Tongue (tissue), 1 donor: ENCODE measurements at regions not wholly inside any gene's neighbourhood (a gene's known extent, or its start where the extent isn't known, plus 50 kb on each side); places are given as distances from the start of the nearest gene placed in this dataset.

ENCODE experiments used
- DNase-seq: peaks from one replicate; pipeline ENCODE4 v3.0.0-alpha.2; 2015

DNA sequence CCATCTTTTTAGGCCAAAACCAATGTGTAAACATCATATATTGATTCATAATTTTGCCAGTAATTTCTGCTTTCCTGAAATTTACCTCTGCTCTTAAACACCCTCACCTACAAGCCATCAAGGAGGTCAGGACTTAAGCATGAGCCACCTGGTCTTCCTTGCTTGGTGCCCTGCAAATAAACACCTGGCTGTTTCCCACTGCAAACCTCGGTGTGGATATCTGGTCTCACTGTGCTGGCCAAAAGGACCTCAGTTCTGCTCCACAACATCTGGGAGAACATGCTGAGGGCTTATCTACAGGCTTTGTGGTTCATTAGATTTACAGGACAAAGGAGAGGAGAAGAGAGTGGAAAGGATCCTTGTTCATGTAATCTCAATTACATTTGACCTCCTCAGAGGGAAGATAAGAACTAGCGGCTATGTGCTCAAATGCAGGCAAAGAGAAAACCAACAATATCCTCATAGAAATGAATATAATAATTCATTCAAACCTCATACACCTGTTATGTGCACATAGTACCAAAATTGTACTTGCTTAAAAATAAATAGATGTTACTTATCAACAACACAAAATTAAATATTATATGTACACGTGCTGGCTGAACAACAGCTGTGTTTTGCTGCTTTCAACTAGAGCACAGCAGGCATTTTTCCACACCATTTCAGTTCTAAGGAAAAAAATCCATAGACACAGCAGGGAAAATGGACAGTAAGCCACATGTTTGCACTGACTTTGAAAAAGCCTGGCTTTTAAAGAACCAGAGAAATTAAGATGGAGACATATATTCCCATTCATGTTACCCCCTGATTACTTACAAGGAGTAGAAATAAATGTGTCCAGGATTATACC is 465.1 kb downstream of the LPIN1 start:
- no peak for DNase-seq

DNA sequence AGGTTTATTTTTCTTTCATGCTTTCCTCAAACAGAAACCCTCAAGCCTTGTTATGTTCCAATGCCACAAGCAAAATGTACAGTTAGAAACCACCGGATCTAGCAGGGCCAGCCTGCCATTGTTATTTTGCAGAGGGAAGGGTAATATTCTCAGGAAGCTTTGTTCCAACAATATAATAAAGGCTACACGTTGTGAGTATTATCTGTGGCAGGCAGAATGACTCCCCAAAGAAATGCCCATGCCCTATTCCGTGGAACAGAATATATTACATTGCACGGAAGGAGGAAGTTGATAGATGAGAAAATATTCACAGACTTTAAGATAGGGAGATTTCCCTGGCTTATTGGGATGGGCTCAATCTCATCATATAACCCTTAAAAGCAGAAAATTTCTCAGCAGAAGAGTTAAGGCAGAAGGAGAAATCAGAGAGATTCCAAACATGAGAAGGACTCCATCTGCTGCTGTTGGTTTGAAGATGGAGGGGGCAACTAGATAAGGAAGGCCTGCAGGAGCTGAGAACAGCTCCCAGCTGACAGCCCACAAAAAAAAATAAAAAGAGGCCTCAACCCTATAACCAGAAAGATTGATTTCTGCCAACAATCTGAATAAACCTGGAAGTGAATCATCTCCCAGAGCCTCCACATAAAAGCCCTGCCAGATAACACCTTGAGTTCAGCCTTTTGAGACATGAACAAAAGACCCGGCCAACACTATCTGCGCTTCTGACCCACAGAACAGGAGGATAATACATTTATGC is 466.6 kb downstream of the LPIN1 start:
- DNase-seq: no peak

DNA sequence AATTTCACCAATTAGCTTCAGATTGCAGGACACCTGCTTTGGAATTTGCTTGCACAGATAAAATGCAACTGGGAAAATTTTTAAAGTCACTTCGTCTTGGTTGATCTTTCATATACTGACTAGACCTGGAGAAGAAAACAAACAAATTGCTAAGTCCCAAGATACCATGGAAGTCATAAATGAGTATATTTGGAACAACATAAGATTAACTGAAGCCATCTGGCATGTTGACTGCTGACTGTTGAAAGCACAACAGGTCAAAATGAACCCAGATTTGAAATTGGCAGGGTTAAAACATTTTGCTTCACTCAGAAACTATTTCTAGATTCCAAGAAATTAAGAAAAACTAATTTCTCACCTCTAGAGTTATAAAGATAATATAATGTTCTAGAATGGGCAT is 470.7 kb downstream of the LPIN1 start:
- no peak for DNase-seq

DNA sequence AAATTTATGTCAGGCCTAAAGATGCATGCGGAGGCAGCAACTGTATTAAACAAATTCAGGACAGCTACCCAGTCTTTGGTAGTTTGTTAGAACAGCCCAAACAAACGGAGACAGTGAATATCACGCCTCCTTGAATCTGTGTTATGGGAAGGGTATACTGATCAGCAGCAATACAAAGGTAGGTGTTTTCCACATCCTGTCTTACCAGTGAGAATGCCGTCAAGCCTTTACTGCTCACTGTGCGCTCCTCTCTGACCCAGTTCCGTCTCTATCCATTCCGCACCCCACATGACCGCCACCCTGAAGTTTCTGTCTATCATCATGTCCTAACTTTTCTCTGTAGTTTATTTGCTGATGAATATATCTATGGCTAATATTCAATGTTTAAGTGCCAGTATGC is 473.3 kb downstream of the LPIN1 start:
- DNase-seq: no peak

DNA sequence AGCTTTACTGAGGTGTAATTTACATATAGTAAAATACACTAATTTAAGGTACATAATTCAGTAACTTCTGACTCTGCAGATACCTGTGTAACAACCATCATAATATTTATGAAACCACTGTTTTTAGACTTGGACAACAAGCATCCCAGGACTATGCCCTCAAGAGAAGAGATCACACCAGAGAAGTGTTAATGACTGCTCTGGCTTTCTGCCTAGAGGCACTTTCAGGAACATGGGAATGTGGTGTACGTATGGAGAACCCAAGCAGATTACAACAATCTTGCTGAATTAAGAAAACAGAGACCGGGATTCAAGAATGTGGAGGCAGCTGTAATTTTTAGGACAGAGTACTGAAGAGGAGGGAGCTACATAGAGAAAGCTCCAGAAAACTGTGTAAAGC is 475.2 kb downstream of the LPIN1 start:
- DNase-seq: no peak

DNA sequence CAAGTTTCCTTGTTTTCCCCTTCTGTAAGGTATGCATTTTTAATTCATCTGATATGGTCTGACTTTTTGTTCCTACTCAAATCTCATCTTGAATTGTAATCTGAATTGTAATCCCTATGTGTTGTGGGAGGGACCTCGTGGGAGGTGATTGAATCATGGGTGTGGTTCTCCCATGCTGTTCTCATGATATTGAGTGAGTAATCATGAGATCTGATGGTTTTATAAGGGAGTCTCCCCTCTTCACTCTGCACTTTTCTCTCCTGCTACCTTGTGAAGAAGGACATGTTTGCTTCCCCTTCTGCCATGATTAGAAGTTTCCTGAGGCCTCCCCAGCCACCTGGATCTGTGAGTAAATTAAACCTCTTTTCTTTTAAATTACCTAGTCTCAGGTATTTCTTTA is 476.1 kb downstream of the LPIN1 start:
- no peak for DNase-seq

DNA sequence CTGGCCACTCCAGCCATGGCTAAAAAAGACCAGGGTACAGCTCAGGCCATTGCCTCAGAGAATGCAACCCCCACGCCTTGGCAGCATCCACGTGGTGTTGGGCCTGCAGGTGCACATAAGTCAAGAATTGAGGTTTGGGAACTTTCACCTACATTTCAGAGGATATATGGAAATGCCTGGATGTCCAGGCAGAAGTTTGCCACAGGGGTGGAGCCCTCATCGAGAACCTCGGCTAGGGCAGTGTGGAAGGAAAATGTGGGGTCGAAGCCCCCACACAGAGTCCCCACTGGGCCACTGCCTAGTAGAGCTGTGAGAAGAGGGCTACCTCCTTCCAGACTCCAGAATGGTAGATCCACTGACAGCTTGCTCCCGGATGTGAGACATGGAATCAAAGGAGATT is 477.3 kb downstream of the LPIN1 start:
- DNase-seq: no peak

DNA sequence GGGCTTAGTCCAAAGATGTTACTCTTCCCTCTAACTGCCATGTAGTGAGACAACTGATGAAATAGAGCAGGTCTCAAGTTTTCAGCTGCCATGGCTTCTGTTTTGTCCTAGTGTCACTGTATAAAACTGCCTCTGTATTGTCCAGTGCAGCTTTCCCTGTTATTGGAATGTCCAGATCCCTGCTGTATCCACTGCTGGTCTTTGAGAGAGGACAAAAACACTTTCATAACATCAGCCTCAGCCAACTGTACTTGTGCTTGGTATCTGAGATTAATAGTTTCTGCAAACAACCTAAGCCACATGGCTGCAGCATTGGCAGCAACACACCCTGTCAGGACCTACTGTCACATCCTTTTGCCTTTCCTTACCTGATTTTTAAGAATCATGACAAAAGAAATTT is 480.2 kb downstream of the LPIN1 start:
- DNase-seq: no peak

DNA sequence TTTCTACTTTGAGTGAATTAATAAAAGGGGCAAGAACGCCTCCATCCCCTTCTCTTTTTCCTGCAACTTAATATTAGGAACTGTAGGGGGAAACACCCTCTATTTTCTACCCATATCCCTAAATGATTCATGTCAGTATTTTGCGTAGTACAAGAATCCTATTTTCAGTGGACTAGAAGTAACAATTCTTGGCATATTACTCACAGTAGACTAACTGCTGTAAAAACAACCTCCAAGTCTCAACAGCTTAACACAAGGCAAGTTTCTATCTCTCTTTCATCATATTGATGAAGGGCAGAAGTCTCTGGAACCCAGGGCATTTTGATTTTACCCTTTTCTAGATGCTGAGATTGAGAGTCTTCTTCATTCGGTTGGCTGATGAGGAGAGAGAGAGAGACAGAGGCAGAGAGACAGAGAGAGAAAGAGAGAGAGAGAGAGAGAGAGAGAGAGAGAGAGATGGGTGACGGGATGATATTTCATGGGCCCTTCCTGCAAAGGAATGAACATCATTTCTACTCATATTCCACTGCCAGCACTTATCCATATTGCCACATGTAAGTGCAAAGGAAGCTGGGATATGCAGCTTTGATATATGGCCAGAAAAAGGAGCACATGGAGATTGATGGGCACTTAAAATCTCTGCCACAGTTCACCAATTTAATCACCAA is 481.6 kb downstream of the LPIN1 start:
- no peak for DNase-seq

DNA sequence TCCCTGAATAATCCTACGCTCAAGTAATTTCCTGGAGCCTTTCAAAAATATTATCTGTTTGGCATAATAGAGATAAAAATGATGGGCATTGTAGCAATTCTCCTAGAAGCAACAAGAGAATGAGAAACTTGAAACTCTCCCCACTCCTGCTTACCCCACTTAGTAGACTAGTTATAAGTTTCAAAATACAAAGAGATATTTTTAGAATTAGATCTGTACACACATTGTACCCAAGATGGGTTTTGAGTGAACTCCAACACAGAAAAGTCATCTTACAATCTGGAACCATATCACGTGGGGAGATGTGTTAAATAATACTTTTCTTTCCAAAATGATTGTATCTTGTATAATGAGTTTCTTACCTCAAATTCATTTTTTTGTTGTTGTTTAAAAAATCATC is 484.9 kb downstream of the LPIN1 start:
- DNase-seq: no peak

DNA sequence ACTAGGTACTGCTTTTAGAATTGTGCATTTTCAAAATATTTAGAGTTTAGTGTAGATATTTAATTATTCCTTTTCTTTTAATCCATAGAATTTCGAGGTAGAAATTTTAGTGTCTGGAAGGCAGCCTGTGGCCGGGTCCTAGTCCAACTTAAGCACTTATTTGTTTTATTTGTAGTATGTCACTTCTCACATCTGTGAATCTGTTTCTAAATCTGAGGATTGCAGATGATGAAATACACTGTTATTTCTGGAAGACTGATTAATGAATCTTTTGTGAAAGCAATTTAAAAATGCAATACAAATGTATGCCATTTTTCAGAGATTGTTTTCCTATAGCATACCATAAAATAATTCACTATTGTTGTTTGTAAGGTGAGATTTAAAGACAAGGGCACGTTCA is 483.9 kb upstream of the TRIB2 start:
- DNase-seq: no peak

DNA sequence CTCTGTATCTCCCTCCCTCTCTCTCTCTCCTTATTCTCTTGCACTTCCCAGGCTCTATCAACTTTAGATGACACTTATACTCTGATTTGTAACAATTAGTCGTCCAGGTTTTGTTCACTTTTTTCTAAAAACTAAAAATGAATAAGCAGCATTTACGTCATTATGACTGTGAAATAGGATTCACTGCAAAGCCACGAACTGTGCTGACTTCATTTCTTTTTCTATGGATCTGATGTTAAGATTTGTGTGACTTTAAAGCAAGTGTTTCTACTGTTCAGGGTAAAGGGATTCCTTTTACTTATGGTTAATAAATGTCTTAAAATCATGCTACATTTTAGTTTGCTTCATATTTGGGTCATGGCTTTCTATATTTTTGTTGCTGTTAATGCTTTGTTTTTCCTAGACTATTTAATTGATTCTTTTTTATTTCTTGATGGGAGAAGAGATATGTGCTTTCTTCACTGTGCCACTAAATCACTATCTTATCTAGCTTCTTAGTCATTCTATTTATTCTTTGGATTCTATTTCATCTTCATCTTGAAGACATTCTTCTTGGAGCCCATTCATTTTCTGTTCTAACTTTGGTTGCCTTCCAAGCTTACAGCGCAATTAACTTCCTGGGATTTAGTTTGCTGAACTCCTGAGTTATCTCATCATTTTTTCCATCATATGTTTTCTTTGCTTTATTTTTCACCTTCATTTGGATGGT is 480.4 kb upstream of the TRIB2 start:
- peak; percentile 14 for DNase-seq

DNA sequence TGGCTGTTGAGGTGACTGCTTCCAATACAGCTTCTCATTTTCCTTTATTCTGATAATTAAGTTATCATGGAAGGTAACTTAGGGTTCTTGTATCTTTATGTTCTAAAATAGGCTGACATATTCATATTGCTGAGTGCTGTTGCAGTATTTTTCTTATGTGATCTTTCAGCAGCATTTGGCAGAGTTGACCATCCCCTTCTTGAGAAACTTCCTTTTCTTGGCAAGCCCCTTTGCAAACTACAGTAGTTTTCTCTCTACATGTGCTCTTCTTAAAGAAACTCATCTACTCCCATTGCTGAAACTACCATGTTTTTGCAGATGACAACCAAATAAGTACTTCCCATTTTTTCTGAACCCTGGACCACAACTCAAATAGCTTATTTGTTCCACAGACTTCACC is 476.5 kb upstream of the TRIB2 start:
- DNase-seq: no peak

DNA sequence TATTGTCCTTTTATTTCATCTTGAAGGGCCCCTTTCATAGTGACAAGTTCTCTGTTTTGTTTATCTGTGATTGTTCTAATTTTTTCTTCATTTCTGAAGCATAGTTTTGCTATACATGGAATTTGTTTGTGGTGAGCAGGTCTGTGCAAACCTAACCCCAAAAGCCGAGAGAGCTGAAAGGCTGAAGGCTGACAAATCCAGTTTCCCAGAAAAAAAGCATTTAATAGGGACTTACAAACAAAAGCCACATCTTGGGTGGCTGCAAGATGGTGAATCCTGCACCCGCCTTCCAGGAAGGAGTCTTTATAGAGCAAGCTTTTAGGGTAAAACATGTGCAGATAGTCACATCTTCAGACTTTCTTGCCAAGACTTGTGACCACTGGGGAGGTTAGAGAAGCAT is 473.4 kb upstream of the TRIB2 start:
- no peak for DNase-seq

DNA sequence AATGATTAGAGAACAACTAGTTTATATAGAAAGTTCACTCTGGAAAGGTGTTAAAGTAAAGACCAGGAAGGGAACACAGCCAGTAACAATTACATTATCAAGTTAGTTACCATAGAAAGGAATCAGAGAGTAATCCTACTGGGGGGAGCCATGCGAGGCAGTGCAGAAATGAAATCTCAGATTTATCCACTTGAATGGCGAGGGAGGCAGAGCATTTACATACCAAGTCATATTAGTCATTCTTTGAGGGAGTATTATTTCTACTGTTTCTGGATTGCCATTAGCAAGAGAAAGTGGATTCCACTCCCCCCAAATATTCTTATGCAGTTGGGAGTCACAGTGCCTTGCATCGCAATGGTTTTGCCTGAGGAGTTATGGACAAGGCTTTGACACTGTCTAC is 472.7 kb upstream of the TRIB2 start:
- DNase-seq: no peak

DNA sequence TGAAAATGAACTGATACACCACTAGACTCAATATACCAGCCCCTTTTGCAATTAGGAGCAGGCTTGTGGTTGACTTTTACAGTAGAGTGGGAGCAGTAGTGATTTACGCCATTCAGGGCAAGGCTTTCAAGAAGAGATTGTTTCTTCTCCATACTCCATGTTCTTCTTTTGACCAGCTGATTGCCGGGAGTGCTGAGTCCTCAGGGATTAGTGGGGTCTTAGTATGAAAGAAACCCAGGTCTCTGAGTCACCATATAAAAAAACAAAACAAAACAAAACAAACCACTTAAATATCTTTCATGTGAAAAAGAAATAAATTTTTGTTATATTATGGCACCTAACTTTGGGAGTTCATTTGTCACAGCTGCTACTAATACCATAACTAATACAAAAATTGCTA is 465.6 kb upstream of the TRIB2 start:
- DNase-seq: no peak

DNA sequence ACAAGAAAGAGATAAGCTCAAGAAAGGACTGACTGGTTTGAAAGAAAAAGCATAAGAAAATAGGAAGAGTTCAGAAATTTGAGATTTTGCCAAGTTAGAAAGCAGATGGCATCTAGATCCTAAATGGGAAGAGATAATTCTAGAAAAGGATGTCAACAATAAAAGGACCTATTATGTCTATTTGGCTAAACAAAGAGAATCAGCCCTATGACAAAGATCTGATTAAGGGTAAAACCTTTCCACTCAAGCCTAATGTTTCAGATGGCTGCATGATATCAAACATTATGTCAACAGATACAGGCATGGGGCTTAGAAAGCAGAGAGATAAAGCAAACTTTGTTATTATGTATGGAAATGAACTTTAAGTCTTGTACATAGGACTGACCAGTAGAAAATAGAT is 465.0 kb upstream of the TRIB2 start:
- DNase-seq: no peak

DNA sequence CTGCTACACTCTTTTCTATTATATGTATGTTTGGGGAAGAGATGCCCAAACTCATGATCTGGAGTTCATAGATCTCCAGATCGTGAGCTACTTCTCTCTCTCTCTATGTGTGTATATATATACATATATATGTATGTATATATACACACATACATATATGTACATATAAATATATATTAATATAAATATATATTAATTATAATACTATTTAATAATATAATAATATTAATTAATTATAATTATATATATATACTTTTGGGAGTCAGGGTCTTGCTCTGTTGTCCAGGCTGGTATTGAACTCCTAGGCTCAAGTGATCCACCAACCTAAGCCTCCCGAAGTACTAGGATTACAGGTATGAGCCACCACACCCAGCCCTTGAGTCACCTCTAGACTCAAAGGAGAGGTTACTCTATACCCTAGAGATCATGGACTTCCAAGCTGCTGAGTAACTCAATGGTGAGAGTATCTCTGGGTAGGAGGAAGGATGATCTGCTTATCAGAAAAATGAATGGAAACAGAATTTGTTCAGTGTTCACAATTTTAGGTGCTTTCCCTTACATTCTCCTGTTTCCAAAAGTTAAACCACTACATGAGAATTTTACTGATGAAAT is 463.5 kb upstream of the TRIB2 start:
- DNase-seq: no peak

DNA sequence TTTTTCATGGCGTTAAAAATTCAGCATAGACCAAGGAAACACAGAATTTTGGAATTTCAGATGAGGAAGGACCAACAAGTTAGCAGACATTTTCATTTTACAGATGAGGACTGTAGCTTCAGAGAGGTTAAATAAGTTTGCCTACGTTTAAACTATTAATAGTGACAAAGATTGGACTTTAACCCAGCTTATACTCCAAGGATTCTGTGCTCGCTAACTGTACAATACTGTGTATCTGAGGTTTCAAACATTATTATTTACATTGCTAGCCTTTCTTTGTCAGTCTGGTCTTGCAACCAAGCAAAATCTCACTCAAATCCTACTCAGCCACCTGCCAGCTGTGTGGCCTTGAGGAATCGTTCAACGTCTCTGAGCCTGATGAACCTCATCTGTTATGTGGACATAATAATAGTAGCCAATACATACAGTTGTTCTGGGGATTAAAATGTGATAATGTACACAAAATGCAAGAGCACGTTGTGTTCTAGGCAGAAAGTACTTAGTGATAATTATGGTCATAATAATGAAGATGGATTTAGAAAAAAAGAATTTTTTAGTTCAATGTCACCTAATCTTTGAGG is 462.4 kb upstream of the TRIB2 start:
- DNase-seq: no peak

DNA sequence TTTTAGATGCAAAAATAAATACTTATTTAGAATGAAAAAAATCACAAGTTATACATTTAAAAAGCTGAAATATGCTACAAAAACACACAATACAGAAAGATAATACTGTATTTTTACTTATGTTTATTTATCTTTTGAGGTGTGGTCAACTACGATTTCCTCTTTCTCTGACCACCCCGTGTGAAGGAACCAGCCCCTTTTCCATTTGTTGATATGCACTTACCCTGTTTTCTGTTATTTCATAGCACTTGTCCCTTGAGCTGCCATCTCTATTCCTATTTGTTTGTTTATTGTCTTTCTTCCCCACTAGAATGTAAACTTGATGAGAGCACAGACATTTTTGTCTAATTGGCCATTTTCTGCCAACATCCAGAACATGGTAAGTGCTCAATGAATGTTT is 460.5 kb upstream of the TRIB2 start:
- no peak for DNase-seq

DNA sequence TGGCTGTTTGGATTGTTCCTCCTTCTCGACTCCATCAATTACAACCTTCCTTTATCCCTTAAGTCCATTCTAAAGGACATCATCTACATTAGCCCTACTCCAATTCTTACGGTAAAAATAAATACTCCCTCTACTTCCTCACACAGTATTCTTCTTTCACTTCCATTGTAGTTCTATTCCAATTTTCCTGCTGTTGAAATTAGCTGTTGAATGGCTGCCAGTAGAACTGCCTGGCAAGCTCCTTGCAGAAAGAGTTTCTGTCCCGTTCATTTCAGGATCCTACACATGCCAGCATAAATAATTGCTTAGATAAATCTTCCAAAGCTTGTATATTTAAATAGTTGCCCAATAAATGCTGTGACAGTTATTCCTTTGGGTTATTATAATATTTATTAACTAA is 459.3 kb upstream of the TRIB2 start:
- peak; percentile 19 for DNase-seq

DNA sequence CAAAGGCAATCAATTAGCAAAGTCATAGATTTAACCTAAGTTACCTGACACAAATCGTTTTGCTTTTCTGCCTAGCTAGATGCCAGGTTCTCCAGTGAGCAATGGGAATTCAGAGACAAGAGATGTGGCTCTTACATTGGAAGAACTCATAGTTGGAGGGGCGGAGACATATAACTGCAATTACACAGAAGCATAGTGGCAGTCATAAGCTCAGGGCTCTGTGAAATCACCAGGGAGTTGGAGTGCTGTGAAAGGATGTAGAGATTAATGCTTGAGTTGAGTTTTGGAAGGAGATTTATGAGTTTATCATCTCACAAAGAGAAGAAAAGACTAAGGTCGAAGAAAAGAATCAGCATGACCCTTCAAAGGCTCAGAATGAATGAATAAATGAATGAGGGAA is 457.2 kb upstream of the TRIB2 start:
- DNase-seq: no peak
